ENCODE measurements at regions not wholly inside any gene's neighbourhood (a gene's known extent, or its start where the extent isn't known, plus 50 kb on each side); places are given as distances from the start of the nearest gene placed in this dataset.

- H3K27ac Mint-ChIP-seq, result no peak overlapping the region
- H3K27me3 Mint-ChIP-seq, result peaks cover 4% of the 10 kb centered on the region
- no peak overlapping the region for H3K4me3 Mint-ChIP-seq
- intact Hi-C loops (cut with micrococcal nuclease), result loop anchor here (10.0 kb wide), 1 partner anchor 367 kb away; no protein-coding TSS in a partner anchor
- H3K9me3 Mint-ChIP-seq, result no peaks in the 10 kb centered on the region
- no peaks in the 10 kb centered on the region for H3K36me3 Mint-ChIP-seq (ENCODE audit: low read depth)
- H3K4me1 Mint-ChIP-seq, result no peaks in the 10 kb centered on the region
- DNase-seq, result no peak
Measured at GRCh38 chr6:133187657-133188453, 53.3 kb upstream of the EYA4 start.

GRCh38 chr6:133190912-133191311 is 50.2 kb upstream of the EYA4 start:
- Mint-ChIP-seq H3K4me1 (no peaks in the 10 kb centered on the region), H3K9me3 (no peaks in the 10 kb centered on the region), H3K36me3 (ENCODE audit: low read depth) (no peaks in the 10 kb centered on the region), H3K27me3 (peaks cover 4% of the 10 kb centered on the region), H3K27ac (no peak overlapping the region), H3K4me3 (no peak overlapping the region)
- DNase-seq, result no peak
- intact Hi-C loops (cut with micrococcal nuclease), result no loop called here

- Mint-ChIP-seq H3K9me3 (no peaks in the 10 kb centered on the region), H3K4me1 (no peaks in the 10 kb centered on the region), H3K36me3 (ENCODE audit: low read depth) (no peaks in the 10 kb centered on the region), H3K27me3 (peaks cover 4% of the 10 kb centered on the region), H3K4me3 (no peak overlapping the region), H3K27ac (no peak overlapping the region)
- intact Hi-C loops (cut with micrococcal nuclease), result no loop called here
- no peak for DNase-seq
Measured at GRCh38 chr6:133191323-133191722, 49.8 kb upstream of the EYA4 start.

Measured in activated CD4-positive, alpha-beta T cell treated with anti-CD3 and anti-CD28 coated beads, Interleukin-2, amount 10 ng/mL, durations not matched to agents 24 days and 14 days (primary cell).